ENCODE measurements at regions not wholly inside any gene's neighbourhood (a gene's known extent, or its start where the extent isn't known, plus 50 kb on each side); places are given as distances from the start of the nearest gene placed in this dataset.

DNA sequence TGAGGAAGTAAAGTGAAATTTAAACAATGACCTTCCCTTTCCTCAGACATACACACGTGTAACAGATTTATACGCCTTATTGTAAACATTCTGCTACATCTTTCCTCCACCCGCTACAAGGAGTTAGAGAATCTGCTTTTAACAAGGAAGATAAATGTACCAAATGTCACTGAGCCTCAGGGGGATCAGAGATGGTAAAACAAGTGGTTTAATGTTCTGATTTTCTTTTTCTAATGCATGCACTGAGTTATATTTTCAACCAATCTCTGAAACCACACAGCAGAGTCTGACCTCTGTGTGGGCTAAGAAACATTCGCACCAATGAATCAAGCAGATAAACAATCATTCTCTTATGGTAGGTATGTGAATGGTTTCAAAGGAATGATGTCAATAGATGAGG lies 599.5 kb downstream of the ARL4A start:
- TF ChIP-seq, protein P1, sequence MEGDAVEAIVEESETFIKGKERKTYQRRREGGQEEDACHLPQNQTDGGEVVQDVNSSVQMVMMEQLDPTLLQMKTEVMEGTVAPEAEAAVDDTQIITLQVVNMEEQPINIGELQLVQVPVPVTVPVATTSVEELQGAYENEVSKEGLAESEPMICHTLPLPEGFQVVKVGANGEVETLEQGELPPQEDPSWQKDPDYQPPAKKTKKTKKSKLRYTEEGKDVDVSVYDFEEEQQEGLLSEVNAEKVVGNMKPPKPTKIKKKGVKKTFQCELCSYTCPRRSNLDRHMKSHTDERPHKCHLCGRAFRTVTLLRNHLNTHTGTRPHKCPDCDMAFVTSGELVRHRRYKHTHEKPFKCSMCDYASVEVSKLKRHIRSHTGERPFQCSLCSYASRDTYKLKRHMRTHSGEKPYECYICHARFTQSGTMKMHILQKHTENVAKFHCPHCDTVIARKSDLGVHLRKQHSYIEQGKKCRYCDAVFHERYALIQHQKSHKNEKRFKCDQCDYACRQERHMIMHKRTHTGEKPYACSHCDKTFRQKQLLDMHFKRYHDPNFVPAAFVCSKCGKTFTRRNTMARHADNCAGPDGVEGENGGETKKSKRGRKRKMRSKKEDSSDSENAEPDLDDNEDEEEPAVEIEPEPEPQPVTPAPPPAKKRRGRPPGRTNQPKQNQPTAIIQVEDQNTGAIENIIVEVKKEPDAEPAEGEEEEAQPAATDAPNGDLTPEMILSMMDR (conservative IDR thresholded peaks at IDR 0.05; ENCODE audit: low read depth in 2 of 2) = no peak
- TF ChIP-seq EZH2 (IDR thresholded peaks at IDR 0.05; ENCODE audit: low read depth, unreplicated experiment) (no peak), ZNF114 (CRISPR knock-in tag; IDR thresholded peaks at IDR 0.05) (no peak), POLR2AphosphoS5 (IDR thresholded peaks at IDR 0.05; ENCODE audit: low read depth) (no peak), EZH2phosphoT487 (IDR thresholded peaks at IDR 0.05; ENCODE audit: unreplicated experiment) (no peak), NANOG (IDR thresholded peaks at IDR 0.05; ENCODE audit: borderline replicate concordance) (no peak), STAT1 (IDR thresholded peaks at IDR 0.05; ENCODE audit: unreplicated experiment) (no peak)
- TF ChIP-seq, protein P2, sequence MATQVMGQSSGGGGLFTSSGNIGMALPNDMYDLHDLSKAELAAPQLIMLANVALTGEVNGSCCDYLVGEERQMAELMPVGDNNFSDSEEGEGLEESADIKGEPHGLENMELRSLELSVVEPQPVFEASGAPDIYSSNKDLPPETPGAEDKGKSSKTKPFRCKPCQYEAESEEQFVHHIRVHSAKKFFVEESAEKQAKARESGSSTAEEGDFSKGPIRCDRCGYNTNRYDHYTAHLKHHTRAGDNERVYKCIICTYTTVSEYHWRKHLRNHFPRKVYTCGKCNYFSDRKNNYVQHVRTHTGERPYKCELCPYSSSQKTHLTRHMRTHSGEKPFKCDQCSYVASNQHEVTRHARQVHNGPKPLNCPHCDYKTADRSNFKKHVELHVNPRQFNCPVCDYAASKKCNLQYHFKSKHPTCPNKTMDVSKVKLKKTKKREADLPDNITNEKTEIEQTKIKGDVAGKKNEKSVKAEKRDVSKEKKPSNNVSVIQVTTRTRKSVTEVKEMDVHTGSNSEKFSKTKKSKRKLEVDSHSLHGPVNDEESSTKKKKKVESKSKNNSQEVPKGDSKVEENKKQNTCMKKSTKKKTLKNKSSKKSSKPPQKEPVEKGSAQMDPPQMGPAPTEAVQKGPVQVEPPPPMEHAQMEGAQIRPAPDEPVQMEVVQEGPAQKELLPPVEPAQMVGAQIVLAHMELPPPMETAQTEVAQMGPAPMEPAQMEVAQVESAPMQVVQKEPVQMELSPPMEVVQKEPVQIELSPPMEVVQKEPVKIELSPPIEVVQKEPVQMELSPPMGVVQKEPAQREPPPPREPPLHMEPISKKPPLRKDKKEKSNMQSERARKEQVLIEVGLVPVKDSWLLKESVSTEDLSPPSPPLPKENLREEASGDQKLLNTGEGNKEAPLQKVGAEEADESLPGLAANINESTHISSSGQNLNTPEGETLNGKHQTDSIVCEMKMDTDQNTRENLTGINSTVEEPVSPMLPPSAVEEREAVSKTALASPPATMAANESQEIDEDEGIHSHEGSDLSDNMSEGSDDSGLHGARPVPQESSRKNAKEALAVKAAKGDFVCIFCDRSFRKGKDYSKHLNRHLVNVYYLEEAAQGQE (IDR thresholded peaks at IDR 0.05; ENCODE audit: unreplicated experiment) = no peak
- TF ChIP-seq, protein P3, sequence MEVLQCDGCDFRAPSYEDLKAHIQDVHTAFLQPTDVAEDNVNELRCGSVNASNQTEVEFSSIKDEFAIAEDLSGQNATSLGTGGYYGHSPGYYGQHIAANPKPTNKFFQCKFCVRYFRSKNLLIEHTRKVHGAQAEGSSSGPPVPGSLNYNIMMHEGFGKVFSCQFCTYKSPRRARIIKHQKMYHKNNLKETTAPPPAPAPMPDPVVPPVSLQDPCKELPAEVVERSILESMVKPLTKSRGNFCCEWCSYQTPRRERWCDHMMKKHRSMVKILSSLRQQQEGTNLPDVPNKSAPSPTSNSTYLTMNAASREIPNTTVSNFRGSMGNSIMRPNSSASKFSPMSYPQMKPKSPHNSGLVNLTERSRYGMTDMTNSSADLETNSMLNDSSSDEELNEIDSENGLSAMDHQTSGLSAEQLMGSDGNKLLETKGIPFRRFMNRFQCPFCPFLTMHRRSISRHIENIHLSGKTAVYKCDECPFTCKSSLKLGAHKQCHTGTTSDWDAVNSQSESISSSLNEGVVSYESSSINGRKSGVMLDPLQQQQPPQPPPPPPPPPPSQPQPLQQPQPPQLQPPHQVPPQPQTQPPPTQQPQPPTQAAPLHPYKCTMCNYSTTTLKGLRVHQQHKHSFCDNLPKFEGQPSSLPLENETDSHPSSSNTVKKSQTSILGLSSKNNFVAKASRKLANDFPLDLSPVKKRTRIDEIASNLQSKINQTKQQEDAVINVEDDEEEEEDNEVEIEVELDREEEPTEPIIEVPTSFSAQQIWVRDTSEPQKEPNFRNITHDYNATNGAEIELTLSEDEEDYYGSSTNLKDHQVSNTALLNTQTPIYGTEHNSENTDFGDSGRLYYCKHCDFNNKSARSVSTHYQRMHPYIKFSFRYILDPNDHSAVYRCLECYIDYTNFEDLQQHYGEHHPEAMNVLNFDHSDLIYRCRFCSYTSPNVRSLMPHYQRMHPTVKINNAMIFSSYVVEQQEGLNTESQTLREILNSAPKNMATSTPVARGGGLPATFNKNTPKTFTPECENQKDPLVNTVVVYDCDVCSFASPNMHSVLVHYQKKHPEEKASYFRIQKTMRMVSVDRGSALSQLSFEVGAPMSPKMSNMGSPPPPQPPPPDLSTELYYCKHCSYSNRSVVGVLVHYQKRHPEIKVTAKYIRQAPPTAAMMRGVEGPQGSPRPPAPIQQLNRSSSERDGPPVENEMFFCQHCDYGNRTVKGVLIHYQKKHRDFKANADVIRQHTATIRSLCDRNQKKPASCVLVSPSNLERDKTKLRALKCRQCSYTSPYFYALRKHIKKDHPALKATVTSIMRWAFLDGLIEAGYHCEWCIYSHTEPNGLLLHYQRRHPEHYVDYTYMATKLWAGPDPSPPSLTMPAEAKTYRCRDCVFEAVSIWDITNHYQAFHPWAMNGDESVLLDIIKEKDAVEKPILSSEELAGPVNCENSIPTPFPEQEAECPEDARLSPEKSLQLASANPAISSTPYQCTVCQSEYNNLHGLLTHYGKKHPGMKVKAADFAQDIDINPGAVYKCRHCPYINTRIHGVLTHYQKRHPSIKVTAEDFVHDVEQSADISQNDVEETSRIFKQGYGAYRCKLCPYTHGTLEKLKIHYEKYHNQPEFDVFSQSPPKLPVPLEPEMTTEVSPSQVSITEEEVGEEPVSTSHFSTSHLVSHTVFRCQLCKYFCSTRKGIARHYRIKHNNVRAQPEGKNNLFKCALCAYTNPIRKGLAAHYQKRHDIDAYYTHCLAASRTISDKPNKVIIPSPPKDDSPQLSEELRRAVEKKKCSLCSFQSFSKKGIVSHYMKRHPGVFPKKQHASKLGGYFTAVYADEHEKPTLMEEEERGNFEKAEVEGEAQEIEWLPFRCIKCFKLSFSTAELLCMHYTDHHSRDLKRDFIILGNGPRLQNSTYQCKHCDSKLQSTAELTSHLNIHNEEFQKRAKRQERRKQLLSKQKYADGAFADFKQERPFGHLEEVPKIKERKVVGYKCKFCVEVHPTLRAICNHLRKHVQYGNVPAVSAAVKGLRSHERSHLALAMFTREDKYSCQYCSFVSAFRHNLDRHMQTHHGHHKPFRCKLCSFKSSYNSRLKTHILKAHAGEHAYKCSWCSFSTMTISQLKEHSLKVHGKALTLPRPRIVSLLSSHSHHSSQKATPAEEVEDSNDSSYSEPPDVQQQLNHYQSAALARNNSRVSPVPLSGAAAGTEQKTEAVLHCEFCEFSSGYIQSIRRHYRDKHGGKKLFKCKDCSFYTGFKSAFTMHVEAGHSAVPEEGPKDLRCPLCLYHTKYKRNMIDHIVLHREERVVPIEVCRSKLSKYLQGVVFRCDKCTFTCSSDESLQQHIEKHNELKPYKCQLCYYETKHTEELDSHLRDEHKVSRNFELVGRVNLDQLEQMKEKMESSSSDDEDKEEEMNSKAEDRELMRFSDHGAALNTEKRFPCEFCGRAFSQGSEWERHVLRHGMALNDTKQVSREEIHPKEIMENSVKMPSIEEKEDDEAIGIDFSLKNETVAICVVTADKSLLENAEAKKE (CRISPR knock-in tag; IDR thresholded peaks at IDR 0.05) = no peak

Measured in GM23338 (cell line).